ENCODE measurements at regions not wholly inside any gene's neighbourhood (a gene's known extent, or its start where the extent isn't known, plus 50 kb on each side); places are given as distances from the start of the nearest gene placed in this dataset.

- Histone ChIP-seq H3K4me2 (ENCODE audit: low read depth, low read length) (no peak overlapping the region), H3K27me3 (ENCODE audit: control insufficient read depth in 1 of 2, insufficient read depth in 2 of 2, low read length in 2 of 2) (no peaks in the 10 kb centered on the region), H3K79me2 (ENCODE audit: insufficient read depth, low read length) (no peaks in the 10 kb centered on the region), H3K4me1 (ENCODE audit: insufficient read depth, low read length) (no peaks in the 10 kb centered on the region), H2AFZ (ENCODE audit: low read length) (no peak overlapping the region), H3K36me3 (replicated peaks in 1 of 2; ENCODE audit: control insufficient read depth in 1 of 2, insufficient read depth in 2 of 2, low read length in 2 of 2) (no peaks in the 10 kb centered on the region), H3K9me3 (ENCODE audit: low read length) (no peaks in the 10 kb centered on the region), H3K9ac (ENCODE audit: insufficient read depth, low read depth, low read length) (no peak overlapping the region), H3K4me3 (replicated peaks in 1 of 3; ENCODE audit: insufficient read depth in 1 of 3, low read depth in 2 of 3, low read length in 3 of 3) (no peak overlapping the region), H4K20me1 (ENCODE audit: insufficient read depth, low read length) (no peaks in the 10 kb centered on the region), H3K27ac (ENCODE audit: extremely low read length, insufficient read depth, low read length) (no peak overlapping the region)
- POLR2A ChIA-PET = no interaction called here
- ATAC-seq (no peak), FAIRE-seq (no peak), DNase-seq (ENCODE audit: low spot score) (no peak)
- WGBS (ENCODE audit: low lambda C conversion rate) = 0% methylated on average over 1 of the region's 1 CpG
- intact Hi-C loops (cut with micrococcal nuclease; ENCODE audit: unreplicated experiment) (no loop called here), in situ Hi-C loops (cut with HindIII; ENCODE audit: extremely low pct_ligation_motif_present, low pct_unique_long_range_greater_than_20kb) (no loop called here)
- TF ChIP-seq ZKSCAN1 (IDR thresholded peaks at IDR 0.05; ENCODE audit: low read length) (no peak), EED (CRISPR knock-in tag; IDR thresholded peaks at IDR 0.05) (no peak), NFE2L2 (IDR thresholded peaks at IDR 0.05; ENCODE audit: low read length) (no peak), ZBTB25 (CRISPR knock-in tag; IDR thresholded peaks at IDR 0.05) (no peak), MED8 (CRISPR knock-in tag; IDR thresholded peaks at IDR 0.05; ENCODE audit: insufficient replicate concordance) (no peak), AHDC1 (CRISPR knock-in tag; IDR thresholded peaks at IDR 0.05; ENCODE audit: borderline replicate concordance) (no peak), ZNF562 (CRISPR knock-in tag; IDR thresholded peaks at IDR 0.05; ENCODE audit: borderline replicate concordance) (no peak), PRMT3 (CRISPR knock-in tag; IDR thresholded peaks at IDR 0.05; ENCODE audit: borderline replicate concordance, low read depth) (no peak), PCBP1 (IDR thresholded peaks at IDR 0.05; ENCODE audit: borderline replicate concordance, low read depth, low read length) (no peak), TFAP4 (IDR thresholded peaks at IDR 0.05; ENCODE audit: borderline replicate concordance, low read depth) (no peak), TP53 (CRISPR knock-in tag; conservative IDR thresholded peaks at IDR 0.05) (no peak), SIX4 (CRISPR knock-in tag; IDR thresholded peaks at IDR 0.05) (no peak), EEA1 (CRISPR knock-in tag; IDR thresholded peaks at IDR 0.05; ENCODE audit: borderline replicate concordance) (no peak), ZNF512 (CRISPR knock-in tag; IDR thresholded peaks at IDR 0.05) (no peak), NPAS2 (CRISPR knock-in tag; IDR thresholded peaks at IDR 0.05; ENCODE audit: borderline replicate concordance) (no peak), FOXM1 (CRISPR knock-in tag; IDR thresholded peaks at IDR 0.05) (no peak), POLR2A (IDR thresholded peaks at IDR 0.05; ENCODE audit: insufficient read depth in 1 of 2, low read depth in 2 of 2, low read length in 2 of 2) (no peak), MTF2 (CRISPR knock-in tag; IDR thresholded peaks at IDR 0.05; ENCODE audit: borderline replicate concordance) (no peak), ZNF441 (CRISPR knock-in tag; IDR thresholded peaks at IDR 0.05; ENCODE audit: borderline replicate concordance) (no peak)
- CTCF ChIA-PET (ENCODE audit: low intra/inter-chr PET ratio, low total read pairs) = no interaction called here
- BruUV-seq (replicated peaks) = no TSS peak
Observed at GRCh38 chr1:221344693-221345092, 397.2 kb downstream of the DUSP10 start.

Measured in HepG2 (cell line).